ENCODE measurements at regions not wholly inside any gene's neighbourhood (a gene's known extent, or its start where the extent isn't known, plus 50 kb on each side); places are given as distances from the start of the nearest gene placed in this dataset.

DNA sequence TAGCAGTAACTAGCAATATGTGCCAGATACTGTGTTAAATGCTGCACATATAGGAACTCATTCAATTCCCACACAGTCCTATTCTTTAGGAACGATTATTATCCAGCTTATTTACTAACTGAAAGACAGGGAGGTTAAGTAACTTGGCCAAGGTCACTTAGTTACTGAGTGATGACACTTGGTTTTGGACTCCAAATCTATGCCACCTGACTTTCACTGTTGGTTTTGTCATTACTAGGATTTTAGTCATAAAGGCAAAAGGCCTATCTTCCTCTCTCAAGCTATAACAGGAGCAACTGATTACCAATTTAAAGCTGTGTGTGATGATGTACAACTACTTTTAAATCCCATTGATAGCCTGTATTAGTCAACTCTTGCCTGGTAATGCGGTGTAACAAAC lies 138.9 kb upstream of the STX18 start:
- no peak for DNase-seq
- in situ Hi-C loops (cut with MboI; ENCODE audit: low pct_ligation_motif_present in 1 of 4, low pct_unique_long_range_greater_than_20kb in 1 of 4, low sequenced_read_pairs in 3 of 4) (no loop called here), intact Hi-C loops (cut with DNase I; ENCODE audit: low total_unique reads) (no loop called here)
- Histone ChIP-seq H3K4me3 (no peak overlapping the region), H3K4me1 (no peaks in the 10 kb centered on the region), H3K9me3 (no peaks in the 10 kb centered on the region), H3K27me3 (no peaks in the 10 kb centered on the region), H3K36me3 (no peaks in the 10 kb centered on the region), H3K27ac (no peak overlapping the region)
- WGBS, 2 donors (ENCODE audit: low coverage in 1 of 2): 90 to 91% methylated on average over 2 of the region's 2 CpGs
- TF ChIP-seq POLR2AphosphoS5 (IDR thresholded peaks at IDR 0.05): no peak
- no peak for TF ChIP-seq POLR2A (IDR thresholded peaks at IDR 0.05)
- TF ChIP-seq EP300 (IDR thresholded peaks at IDR 0.05; ENCODE audit: low read depth): no peak
- TF ChIP-seq, protein P1, sequence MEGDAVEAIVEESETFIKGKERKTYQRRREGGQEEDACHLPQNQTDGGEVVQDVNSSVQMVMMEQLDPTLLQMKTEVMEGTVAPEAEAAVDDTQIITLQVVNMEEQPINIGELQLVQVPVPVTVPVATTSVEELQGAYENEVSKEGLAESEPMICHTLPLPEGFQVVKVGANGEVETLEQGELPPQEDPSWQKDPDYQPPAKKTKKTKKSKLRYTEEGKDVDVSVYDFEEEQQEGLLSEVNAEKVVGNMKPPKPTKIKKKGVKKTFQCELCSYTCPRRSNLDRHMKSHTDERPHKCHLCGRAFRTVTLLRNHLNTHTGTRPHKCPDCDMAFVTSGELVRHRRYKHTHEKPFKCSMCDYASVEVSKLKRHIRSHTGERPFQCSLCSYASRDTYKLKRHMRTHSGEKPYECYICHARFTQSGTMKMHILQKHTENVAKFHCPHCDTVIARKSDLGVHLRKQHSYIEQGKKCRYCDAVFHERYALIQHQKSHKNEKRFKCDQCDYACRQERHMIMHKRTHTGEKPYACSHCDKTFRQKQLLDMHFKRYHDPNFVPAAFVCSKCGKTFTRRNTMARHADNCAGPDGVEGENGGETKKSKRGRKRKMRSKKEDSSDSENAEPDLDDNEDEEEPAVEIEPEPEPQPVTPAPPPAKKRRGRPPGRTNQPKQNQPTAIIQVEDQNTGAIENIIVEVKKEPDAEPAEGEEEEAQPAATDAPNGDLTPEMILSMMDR (IDR thresholded peaks at IDR 0.05): no peak

DNA sequence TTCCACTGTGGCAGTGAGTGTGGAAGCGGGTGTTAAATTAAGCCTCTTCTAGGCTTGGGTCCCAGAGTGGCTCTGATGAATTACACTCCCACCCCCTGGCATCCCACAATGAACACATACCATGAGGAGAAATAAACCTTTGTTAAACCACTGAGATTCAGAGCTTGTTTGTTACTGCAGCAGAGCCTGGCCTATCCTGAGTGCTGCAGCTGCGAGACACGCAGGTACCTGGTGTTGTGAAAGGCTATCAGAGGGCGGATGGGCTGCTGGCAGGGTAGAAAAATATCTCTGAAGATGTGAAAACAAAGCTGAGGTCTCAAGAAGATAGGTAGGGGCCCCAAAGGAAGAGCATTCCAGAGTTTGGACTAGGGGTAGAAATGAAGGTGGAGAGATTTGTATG lies 138.4 kb upstream of the STX18 start:
- intact Hi-C loops (cut with DNase I; ENCODE audit: low total_unique reads): no loop called here
- Histone ChIP-seq H3K27me3 (no peaks in the 10 kb centered on the region), H3K4me3 (no peak overlapping the region), H3K36me3 (no peaks in the 10 kb centered on the region), H3K9me3 (no peaks in the 10 kb centered on the region), H3K27ac (no peak overlapping the region), H3K4me1 (no peaks in the 10 kb centered on the region)
- in situ Hi-C loops (cut with MboI; ENCODE audit: low pct_ligation_motif_present in 1 of 4, low pct_unique_long_range_greater_than_20kb in 1 of 4, low sequenced_read_pairs in 3 of 4): no loop called here
- WGBS, 2 donors (ENCODE audit: low coverage in 1 of 2): 91% methylated on average over 4 of the region's 4 CpGs; no CpG with 5 or more reads in 1 of the 2 donors
- TF ChIP-seq, protein P1 (IDR thresholded peaks at IDR 0.05): no peak
- TF ChIP-seq POLR2AphosphoS5 (IDR thresholded peaks at IDR 0.05): no peak
- TF ChIP-seq POLR2A (IDR thresholded peaks at IDR 0.05): no peak
- TF ChIP-seq EP300 (IDR thresholded peaks at IDR 0.05; ENCODE audit: low read depth): no peak
- no peak for DNase-seq

DNA sequence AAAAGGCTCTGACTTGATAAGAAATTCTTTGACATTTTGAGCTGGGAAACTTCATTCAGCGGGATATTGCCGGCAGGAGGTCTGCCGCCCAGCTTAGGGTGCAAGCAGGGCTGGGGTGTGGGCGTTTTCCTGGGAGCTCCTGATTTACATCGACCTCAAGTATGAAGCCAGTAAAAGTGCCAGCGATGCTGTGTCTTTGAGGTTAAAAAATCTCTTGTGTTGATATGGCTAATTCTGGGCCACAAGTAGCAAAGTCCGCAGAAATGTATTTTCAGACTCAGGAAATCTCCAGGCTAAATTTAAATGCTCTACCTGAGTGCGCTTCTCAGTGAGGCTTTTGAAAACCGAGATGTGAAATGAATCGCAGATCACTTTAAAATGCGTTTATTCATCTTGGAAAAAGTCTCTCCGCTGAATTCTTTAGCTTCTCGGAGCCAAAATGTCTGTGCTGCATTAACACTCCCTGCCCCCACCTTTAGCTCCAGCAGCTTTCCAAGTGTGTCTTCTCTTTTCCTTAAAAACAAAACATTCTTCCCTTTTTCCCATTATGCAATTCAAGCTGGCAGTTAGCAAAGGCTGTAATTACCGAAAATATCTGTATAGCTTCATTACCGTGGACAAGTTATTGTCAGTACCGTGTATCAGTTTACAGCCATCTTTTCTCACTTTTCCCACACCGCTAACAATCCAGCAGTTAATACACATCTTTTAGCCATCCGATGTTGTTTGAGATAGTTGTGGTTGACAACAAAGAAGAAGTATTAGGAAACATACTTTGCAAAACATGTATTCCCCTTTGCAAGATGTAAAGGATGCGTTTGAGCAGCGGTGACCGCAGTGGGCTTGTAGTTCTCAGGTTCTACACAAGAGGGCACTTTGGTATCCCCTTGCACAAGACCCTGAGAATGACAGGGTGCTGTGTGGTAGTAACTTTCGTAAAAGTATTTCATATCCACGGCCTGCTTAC lies 136.0 kb upstream of the STX18 start:
- in situ Hi-C loops (cut with MboI; ENCODE audit: low pct_ligation_motif_present in 1 of 4, low pct_unique_long_range_greater_than_20kb in 1 of 4, low sequenced_read_pairs in 3 of 4): no loop called here
- Histone ChIP-seq H3K4me3 (no peak overlapping the region), H3K27ac (no peak overlapping the region), H3K9me3 (no peaks in the 10 kb centered on the region), H3K4me1 (no peaks in the 10 kb centered on the region), H3K27me3 (no peaks in the 10 kb centered on the region), H3K36me3 (no peaks in the 10 kb centered on the region)
- TF ChIP-seq EP300 (IDR thresholded peaks at IDR 0.05; ENCODE audit: low read depth): no peak
- TF ChIP-seq, protein P1 (IDR thresholded peaks at IDR 0.05): peak in 1 of 5 experiments; percentile 13
- intact Hi-C loops (cut with DNase I; ENCODE audit: low total_unique reads): no loop called here
- 70 to 73% methylated on average over 16 to 23 of the region's 23 CpGs for WGBS, 2 donors (ENCODE audit: low coverage in 1 of 2)
- DNase-seq: no peak

DNA sequence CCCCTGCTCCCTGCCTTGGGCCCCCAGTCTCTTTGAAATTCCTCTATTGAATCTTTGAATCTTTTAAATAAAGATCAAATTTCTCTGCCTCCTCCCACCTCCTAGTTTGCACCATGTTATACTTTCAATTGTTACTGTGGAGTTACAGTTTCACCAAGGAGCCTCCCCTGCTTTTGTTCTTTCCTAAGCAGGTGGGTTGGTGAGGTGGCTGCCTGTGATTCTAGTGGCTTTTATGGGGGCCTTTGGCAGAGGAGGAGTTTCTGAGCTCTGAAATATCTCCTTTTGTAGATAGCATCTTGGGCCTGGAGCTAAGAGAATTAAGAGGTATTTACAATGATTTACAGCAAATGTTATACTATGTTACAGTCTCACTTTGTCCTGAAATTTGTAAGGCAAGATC lies 133.8 kb upstream of the STX18 start:
- Histone ChIP-seq H3K27ac (no peak overlapping the region), H3K9me3 (no peaks in the 10 kb centered on the region), H3K4me1 (peaks cover 0 to 5% (median 0%) of the 10 kb centered on the region in 4 donors), H3K27me3 (no peaks in the 10 kb centered on the region), H3K4me3 (no peak overlapping the region), H3K36me3 (no peaks in the 10 kb centered on the region)
- TF ChIP-seq EP300 (IDR thresholded peaks at IDR 0.05; ENCODE audit: low read depth): no peak
- TF ChIP-seq, protein P1 (IDR thresholded peaks at IDR 0.05): no peak
- TF ChIP-seq POLR2A (IDR thresholded peaks at IDR 0.05): no peak
- TF ChIP-seq POLR2AphosphoS5 (IDR thresholded peaks at IDR 0.05): no peak
- no peak for DNase-seq
- in situ Hi-C loops (cut with MboI; ENCODE audit: low pct_ligation_motif_present in 1 of 4, low pct_unique_long_range_greater_than_20kb in 1 of 4, low sequenced_read_pairs in 3 of 4) (no loop called here), intact Hi-C loops (cut with DNase I; ENCODE audit: low total_unique reads) (no loop called here)
